ENCODE measurements at regions not wholly inside any gene's neighbourhood (a gene's known extent, or its start where the extent isn't known, plus 50 kb on each side); places are given as distances from the start of the nearest gene placed in this dataset.

DNA sequence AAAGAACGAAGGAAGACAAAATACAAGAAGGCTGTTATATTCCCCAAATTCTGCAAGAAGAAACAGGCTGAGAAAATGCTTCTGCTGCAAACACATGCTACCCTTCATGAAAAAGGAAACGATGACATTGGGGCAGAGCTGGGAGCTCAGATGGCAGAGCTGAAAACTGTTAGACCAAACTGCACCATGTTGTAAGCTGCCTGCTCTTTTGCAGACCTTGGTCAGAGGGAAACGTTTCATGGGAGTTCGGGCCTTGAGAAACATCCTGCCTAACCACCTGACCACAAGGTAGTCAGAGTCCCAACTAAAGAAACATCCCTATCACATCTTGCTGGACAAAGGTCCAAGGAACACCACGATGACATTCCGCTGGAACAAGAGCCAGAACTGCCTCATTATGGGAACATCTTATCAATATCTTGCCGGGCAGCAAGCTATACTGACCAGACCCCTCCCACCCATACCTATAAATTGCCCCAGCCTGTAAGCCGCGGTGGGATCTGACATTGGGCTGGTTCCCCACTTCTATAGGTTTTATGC is 110.7 kb upstream of the CTSC start:
- no peaks in the 10 kb centered on the region for H3F3A ChIP-seq (ENCODE audit: low read depth)
- H3K9ac ChIP-seq (ENCODE audit: low read depth, low read length, poor library complexity, severe bottlenecking) = no peak overlapping the region
- H3K4me2 ChIP-seq (ENCODE audit: low read depth, low read length, poor library complexity, severe bottlenecking) = no peak overlapping the region
- no peak overlapping the region for H3K4me3 ChIP-seq (ENCODE audit: low read length, poor library complexity, severe bottlenecking)
- no peaks in the 10 kb centered on the region for H3K36me3 ChIP-seq (ENCODE audit: insufficient read depth, low read length)
- H3K9me3 ChIP-seq (ENCODE audit: insufficient read depth, low read depth, low read length) = no peaks in the 10 kb centered on the region
- no peaks in the 10 kb centered on the region for H4K20me1 ChIP-seq (ENCODE audit: insufficient read depth, low read length, poor library complexity, severe bottlenecking)
- H3K27me3 ChIP-seq (ENCODE audit: insufficient read depth, low read length, poor library complexity, severe bottlenecking) = no peaks in the 10 kb centered on the region
- H3K79me2 ChIP-seq (ENCODE audit: insufficient read depth, low read length) = no peaks in the 10 kb centered on the region
- no peak for TF ChIP-seq EZH2phosphoT487 (IDR thresholded peaks at IDR 0.05; ENCODE audit: borderline replicate concordance)
- TF ChIP-seq, protein P1, sequence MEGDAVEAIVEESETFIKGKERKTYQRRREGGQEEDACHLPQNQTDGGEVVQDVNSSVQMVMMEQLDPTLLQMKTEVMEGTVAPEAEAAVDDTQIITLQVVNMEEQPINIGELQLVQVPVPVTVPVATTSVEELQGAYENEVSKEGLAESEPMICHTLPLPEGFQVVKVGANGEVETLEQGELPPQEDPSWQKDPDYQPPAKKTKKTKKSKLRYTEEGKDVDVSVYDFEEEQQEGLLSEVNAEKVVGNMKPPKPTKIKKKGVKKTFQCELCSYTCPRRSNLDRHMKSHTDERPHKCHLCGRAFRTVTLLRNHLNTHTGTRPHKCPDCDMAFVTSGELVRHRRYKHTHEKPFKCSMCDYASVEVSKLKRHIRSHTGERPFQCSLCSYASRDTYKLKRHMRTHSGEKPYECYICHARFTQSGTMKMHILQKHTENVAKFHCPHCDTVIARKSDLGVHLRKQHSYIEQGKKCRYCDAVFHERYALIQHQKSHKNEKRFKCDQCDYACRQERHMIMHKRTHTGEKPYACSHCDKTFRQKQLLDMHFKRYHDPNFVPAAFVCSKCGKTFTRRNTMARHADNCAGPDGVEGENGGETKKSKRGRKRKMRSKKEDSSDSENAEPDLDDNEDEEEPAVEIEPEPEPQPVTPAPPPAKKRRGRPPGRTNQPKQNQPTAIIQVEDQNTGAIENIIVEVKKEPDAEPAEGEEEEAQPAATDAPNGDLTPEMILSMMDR (conservative IDR thresholded peaks at IDR 0.05; ENCODE audit: low read length) = no peak
- peaks cover 3% of the 10 kb centered on the region for H3K4me1 ChIP-seq (ENCODE audit: insufficient read depth, low read length, poor library complexity, severe bottlenecking)
- H2AFZ ChIP-seq (ENCODE audit: low read length) = peak overlapping the region; percentile 23; the same call in 1 of the 2 replicates
- H3K9me2 ChIP-seq (replicated peaks; ENCODE audit: low read depth, low read length) = no peaks in the 10 kb centered on the region

DNA sequence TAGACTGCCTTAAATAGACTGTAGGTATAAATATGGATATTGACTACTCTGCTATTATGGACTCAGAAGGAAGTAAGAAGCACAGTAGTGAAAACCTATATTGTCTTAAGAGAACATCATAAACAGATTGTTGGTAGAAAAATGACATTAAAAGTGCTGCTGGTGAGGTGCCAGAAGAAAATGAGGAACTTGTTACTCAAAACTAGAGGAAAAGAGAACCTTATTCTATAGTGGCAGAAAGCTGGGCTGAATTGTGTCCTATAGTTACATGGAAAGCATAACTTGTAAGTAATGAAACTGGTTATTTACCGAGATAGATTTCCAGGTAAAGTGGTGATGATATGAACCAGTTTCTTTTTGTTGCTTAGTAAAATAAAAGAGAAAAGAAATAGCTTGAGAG is 109.7 kb upstream of the CTSC start:
- no peak for TF ChIP-seq EZH2phosphoT487 (IDR thresholded peaks at IDR 0.05; ENCODE audit: borderline replicate concordance)
- TF ChIP-seq, protein P1 (conservative IDR thresholded peaks at IDR 0.05; ENCODE audit: low read length) = no peak
- Histone ChIP-seq H3K27me3 (ENCODE audit: insufficient read depth, low read length, poor library complexity, severe bottlenecking) (no peaks in the 10 kb centered on the region), H3F3A (ENCODE audit: low read depth) (no peaks in the 10 kb centered on the region), H3K9me2 (replicated peaks; ENCODE audit: low read depth, low read length) (no peaks in the 10 kb centered on the region), H3K36me3 (ENCODE audit: insufficient read depth, low read length) (no peaks in the 10 kb centered on the region), H3K4me2 (ENCODE audit: low read depth, low read length, poor library complexity, severe bottlenecking) (no peak overlapping the region), H2AFZ (ENCODE audit: low read length) (no peak overlapping the region), H3K9ac (ENCODE audit: low read depth, low read length, poor library complexity, severe bottlenecking) (no peak overlapping the region), H3K4me3 (ENCODE audit: low read length, poor library complexity, severe bottlenecking) (no peak overlapping the region), H3K79me2 (ENCODE audit: insufficient read depth, low read length) (no peaks in the 10 kb centered on the region), H4K20me1 (ENCODE audit: insufficient read depth, low read length, poor library complexity, severe bottlenecking) (no peaks in the 10 kb centered on the region), H3K4me1 (ENCODE audit: insufficient read depth, low read length, poor library complexity, severe bottlenecking) (peaks cover 3% of the 10 kb centered on the region), H3K9me3 (ENCODE audit: insufficient read depth, low read depth, low read length) (no peaks in the 10 kb centered on the region)

DNA sequence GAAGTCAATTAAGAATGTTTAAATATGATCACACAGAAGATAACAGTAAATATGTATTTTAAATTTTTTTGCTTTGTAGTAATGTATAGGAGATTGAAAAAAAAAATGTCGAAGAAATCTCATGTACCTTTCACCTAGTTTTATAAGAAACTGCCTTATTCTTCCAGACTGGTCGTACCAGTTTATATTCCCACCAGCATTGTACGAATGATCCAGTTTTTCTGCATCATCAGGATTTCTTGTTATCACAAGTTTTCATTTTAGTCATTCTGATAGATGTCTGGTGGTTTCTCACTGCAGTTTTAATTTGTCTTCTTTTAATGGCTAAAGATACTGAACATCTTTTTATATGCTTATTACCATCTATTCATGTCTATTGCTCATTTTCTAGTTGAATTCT is 101.8 kb upstream of the CTSC start:
- no peaks in the 10 kb centered on the region for H3K4me1 ChIP-seq (ENCODE audit: insufficient read depth, low read length, poor library complexity, severe bottlenecking)

More for the DNA sequence above, 101.8 kb upstream of the CTSC start:
- Histone ChIP-seq H3K9me3 (ENCODE audit: insufficient read depth, low read depth, low read length) (no peaks in the 10 kb centered on the region), H3K27me3 (ENCODE audit: insufficient read depth, low read length, poor library complexity, severe bottlenecking) (no peaks in the 10 kb centered on the region), H3F3A (ENCODE audit: low read depth) (no peaks in the 10 kb centered on the region), H3K4me3 (ENCODE audit: low read length, poor library complexity, severe bottlenecking) (no peak overlapping the region), H4K20me1 (ENCODE audit: insufficient read depth, low read length, poor library complexity, severe bottlenecking) (no peaks in the 10 kb centered on the region), H2AFZ (ENCODE audit: low read length) (no peak overlapping the region), H3K36me3 (ENCODE audit: insufficient read depth, low read length) (no peaks in the 10 kb centered on the region), H3K79me2 (ENCODE audit: insufficient read depth, low read length) (no peaks in the 10 kb centered on the region), H3K4me2 (ENCODE audit: low read depth, low read length, poor library complexity, severe bottlenecking) (no peak overlapping the region), H3K9me2 (replicated peaks; ENCODE audit: low read depth, low read length) (no peaks in the 10 kb centered on the region), H3K9ac (ENCODE audit: low read depth, low read length, poor library complexity, severe bottlenecking) (no peak overlapping the region)
- no peak for TF ChIP-seq EZH2phosphoT487 (IDR thresholded peaks at IDR 0.05; ENCODE audit: borderline replicate concordance)
- TF ChIP-seq, protein P1 (conservative IDR thresholded peaks at IDR 0.05; ENCODE audit: low read length) = no peak

Data from Loucy (cell line).